ENCODE measurements at regions not wholly inside any gene's neighbourhood (a gene's known extent, or its start where the extent isn't known, plus 50 kb on each side); places are given as distances from the start of the nearest gene placed in this dataset.

DNA sequence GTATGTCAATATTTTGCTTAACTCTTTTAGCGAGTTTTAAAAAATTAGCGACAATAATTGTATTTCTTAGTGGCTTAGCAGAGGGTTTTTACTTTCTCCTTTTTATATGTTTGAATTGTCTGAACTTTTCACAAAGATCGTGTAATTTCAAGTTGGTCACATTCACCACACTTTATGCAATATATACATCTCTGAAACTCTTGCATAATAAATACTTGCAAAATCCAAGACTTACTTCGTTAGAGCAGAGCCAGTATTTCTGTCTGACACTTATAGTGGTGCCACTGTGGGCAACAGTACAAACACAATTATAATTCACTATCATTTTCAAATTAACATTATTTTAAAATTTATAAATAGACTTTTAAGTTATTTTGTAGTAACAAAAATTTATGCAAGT, 62.0 kb downstream of the SUCNR1 start:
- DNase-seq (ENCODE audit: low read depth in 2 of 3, low spot score in 1 of 3) = no peak

DNA sequence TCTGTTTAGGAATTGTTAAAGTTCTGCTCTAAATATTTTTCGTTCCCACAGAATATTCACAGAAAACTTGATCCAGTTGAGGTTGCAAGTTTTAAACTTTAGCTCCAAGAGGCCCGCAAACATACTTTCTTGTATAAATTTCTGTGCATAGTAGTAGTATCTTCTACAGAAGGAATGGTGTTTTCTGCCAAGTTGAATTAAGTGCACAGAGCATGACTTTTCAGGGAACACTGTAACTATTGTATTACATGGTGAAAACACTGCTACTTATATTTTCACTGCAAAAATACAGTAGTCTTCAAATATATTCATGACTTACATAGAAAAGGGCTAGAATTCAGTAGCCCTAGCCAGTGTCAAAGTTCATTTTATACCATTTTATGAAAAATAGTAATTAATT, 67.0 kb downstream of the SUCNR1 start:
- DNase-seq (ENCODE audit: low read depth in 2 of 3, low spot score in 1 of 3) = no peak

GRCh38 chr3:151943539-151943938, 70.1 kb downstream of the SUCNR1 start:
- DNase-seq (ENCODE audit: low read depth in 2 of 3, low spot score in 1 of 3) = no peak

GRCh38 chr3:151944356-151944755, 70.9 kb downstream of the SUCNR1 start:
- DNase-seq (ENCODE audit: low read depth in 2 of 3, low spot score in 1 of 3) = no peak

DNA sequence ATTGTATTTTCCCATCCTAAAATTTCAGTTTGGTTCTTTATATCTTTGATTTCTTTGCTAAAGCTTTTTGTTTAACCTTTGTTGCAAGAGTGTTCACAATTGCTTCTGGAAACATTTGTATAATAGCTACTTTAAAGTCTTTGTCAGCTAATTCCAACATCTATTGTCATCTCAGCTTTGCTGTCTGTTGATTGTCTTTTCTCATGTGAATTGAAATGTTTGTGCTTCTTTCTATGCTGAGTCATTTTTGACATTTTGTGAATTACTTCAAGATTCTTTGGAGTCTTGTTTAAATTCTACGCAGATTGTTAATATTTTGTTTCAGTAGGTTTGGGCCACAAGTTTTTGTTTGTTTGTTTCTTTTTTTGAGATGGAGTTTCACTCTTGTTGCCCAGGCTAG, 73.2 kb downstream of the SUCNR1 start:
- no peak for DNase-seq (ENCODE audit: low read depth in 2 of 3, low spot score in 1 of 3)

GRCh38 chr3:151949706-151950105, 76.3 kb downstream of the SUCNR1 start:
- DNase-seq (ENCODE audit: low read depth in 2 of 3, low spot score in 1 of 3) = no peak

GRCh38 chr3:151955356-151955755, 81.9 kb downstream of the SUCNR1 start:
- DNase-seq (ENCODE audit: low read depth in 2 of 3, low spot score in 1 of 3) = no peak

DNA sequence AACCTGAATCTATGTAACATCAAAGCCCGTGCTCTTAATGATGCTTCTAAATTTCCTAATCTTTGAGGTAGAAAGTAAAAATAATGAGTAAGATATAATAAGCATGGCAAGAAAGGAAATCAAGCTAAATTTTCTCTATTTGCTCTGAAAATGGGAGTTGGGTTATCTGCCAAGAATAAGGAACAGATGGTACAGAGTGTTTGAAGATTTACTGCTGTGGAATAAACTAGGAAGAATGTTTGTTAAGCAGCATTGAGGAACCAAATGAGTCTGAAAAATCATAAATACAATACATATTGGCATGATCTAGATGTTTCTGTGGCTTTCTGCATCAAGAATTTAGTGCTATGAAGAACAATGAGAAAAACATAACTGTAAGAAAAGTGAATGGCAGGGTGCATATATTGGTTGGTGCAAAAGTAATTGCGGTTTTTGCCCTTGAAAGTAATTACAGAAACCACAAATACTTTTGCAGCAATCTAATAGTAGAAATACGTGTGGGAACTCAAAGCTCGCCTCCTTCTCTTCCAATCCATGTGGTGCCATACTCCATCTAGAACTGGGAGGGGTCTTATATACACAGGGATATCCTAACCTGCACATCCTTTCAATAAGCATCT, 87.6 kb downstream of the SUCNR1 start:
- no peak for DNase-seq (ENCODE audit: low read depth in 2 of 3, low spot score in 1 of 3)

GRCh38 chr3:151962352-151962751, 88.9 kb downstream of the SUCNR1 start:
- no peak for DNase-seq (ENCODE audit: low read depth in 2 of 3, low spot score in 1 of 3)

- no peak for DNase-seq (ENCODE audit: low read depth in 2 of 3, low spot score in 1 of 3)
These were observed 89.5 kb downstream of the SUCNR1 start for GRCh38 chr3:151962912-151963311.

GRCh38 chr3:151964743-151965142, 91.3 kb downstream of the SUCNR1 start:
- DNase-seq (ENCODE audit: low read depth in 2 of 3, low spot score in 1 of 3) = no peak

DNA sequence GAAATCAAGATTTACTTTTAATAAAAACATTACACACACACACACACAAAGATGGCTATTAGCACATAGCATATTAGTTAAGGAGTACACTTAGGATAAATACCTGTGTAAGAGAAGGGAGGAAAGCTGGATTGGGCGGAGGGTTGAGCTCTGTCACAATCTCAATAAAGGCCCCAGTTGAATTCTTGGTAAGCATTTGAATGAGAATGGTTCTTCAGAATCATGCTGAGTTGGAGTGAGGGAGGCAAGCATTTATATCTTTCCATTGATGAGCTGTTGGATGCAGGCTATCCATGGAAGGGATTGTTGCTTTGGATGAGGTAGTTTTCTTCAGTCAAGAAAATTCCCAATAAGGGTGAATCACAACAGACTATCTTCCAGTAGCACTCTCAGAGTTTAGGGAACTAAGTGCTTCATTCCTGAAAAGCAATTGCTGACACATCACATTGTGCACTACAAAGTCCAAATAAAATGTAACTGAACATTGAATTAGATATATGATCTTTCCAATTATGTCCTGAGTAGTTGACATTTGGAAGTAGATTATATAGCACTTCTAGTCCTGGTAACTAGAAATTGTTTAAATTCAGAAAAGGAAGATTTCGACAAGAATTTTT, 95.7 kb downstream of the SUCNR1 start:
- DNase-seq (ENCODE audit: low read depth in 2 of 3, low spot score in 1 of 3) = no peak

- DNase-seq (ENCODE audit: low read depth in 2 of 3, low spot score in 1 of 3) = no peak
These were observed 98.6 kb downstream of the SUCNR1 start for GRCh38 chr3:151971814-151972579.

- no peak for DNase-seq (ENCODE audit: low read depth in 2 of 3, low spot score in 1 of 3)
These were observed 100.6 kb downstream of the SUCNR1 start for GRCh38 chr3:151974067-151974466.

- DNase-seq (ENCODE audit: low read depth in 2 of 3, low spot score in 1 of 3) = no peak
These were observed 103.0 kb downstream of the SUCNR1 start for GRCh38 chr3:151976211-151977050.

GRCh38 chr3:151979906-151980305, 106.5 kb downstream of the SUCNR1 start:
- no peak for DNase-seq (ENCODE audit: low read depth in 2 of 3, low spot score in 1 of 3)

GRCh38 chr3:151983538-151983937, 110.1 kb downstream of the SUCNR1 start:
- DNase-seq (ENCODE audit: low read depth in 2 of 3, low spot score in 1 of 3) = no peak

- DNase-seq (ENCODE audit: low read depth in 2 of 3, low spot score in 1 of 3) = no peak
These were observed 112.5 kb downstream of the SUCNR1 start for GRCh38 chr3:151985787-151986430.

- DNase-seq (ENCODE audit: low read depth in 2 of 3, low spot score in 1 of 3) = no peak
These were observed 114.5 kb downstream of the SUCNR1 start for GRCh38 chr3:151987893-151988292.

DNA sequence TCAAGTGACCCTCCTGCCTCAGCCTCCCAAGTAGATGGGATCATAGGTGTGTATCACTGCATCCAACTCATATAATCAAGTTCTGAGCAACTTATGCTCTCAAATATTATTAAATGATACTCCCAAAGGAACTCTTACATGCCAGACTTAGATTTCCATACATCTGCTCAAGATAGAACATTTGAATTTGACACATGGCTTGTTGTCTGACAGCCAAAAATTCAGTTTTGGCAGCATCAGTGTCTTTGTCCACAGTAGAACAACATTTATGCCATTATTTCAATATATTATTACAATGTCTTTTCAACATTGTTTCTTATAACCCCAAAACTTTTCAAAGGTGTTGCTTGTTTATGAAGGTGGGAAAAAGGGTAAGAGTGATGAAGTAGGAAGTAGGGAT, 116.2 kb downstream of the SUCNR1 start:
- DNase-seq (ENCODE audit: low read depth in 2 of 3, low spot score in 1 of 3) = no peak
